RWPE1 (cell line): ENCODE measurements at regions not wholly inside any gene's neighbourhood (a gene's known extent, or its start where the extent isn't known, plus 50 kb on each side); places are given as distances from the start of the nearest gene placed in this dataset.

ENCODE experiments used
- CTCF ChIA-PET: fragments of 350-600 bp; sonication (Branson Sonifier 250); formaldehyde crosslinking; extraction: SDS; loops from one replicate; lab custom pipeline; 2021; lab: Yijun Ruan, JAX
- POLR2A ChIA-PET: fragments of 400-600 bp; formaldehyde crosslinking; extraction: SDS; loops from one replicate; lab custom pipeline; 2020; ENCODE audit warnings: antibody characterized with exemption; ENCODE audit not compliant: low non-redundant PET; lab: Yijun Ruan, JAX
- DNase-seq: peaks from one replicate; pipeline ENCODE4 v3.0.0; 2012; ENCODE audit warnings: low spot score
- H3K27ac ChIP-seq: fragments of 450-650 bp; 2 replicates; pipeline ENCODE4 v1.5.1; 2017
- TF ChIP-seq, protein P1 (sequence below): fragments of 450-650 bp; conservative IDR thresholded peaks from 2 replicates; pipeline ENCODE4 v1.5.1; 2017; ENCODE audit warnings: low read depth, mild to moderate bottlenecking

DNA sequence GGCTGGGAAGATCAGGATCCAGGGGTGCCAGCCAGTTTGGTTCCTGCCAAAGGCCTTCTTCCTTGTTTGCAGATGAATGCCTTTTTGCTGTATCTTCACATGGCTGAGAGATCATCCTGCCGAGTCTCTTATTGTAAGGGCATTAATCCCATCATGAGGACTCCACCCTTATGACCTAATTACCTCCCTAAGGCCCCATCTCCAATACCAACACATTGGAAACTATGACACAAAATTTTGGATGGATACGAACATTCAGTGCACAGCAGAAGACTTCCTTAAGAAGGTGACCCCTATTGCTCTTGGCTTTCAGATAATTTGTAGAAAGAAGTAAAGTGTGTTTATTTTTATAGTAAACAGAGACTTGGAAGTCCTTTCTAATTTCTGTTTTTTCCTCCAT, 1164.7 kb upstream of the CDH8 start:
- DNase-seq: no peak
- TF ChIP-seq, protein P1, sequence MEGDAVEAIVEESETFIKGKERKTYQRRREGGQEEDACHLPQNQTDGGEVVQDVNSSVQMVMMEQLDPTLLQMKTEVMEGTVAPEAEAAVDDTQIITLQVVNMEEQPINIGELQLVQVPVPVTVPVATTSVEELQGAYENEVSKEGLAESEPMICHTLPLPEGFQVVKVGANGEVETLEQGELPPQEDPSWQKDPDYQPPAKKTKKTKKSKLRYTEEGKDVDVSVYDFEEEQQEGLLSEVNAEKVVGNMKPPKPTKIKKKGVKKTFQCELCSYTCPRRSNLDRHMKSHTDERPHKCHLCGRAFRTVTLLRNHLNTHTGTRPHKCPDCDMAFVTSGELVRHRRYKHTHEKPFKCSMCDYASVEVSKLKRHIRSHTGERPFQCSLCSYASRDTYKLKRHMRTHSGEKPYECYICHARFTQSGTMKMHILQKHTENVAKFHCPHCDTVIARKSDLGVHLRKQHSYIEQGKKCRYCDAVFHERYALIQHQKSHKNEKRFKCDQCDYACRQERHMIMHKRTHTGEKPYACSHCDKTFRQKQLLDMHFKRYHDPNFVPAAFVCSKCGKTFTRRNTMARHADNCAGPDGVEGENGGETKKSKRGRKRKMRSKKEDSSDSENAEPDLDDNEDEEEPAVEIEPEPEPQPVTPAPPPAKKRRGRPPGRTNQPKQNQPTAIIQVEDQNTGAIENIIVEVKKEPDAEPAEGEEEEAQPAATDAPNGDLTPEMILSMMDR: no peak
- ChIA-PET CTCF (no interaction called here), POLR2A (no interaction called here)
- no peak overlapping the region for H3K27ac ChIP-seq

DNA sequence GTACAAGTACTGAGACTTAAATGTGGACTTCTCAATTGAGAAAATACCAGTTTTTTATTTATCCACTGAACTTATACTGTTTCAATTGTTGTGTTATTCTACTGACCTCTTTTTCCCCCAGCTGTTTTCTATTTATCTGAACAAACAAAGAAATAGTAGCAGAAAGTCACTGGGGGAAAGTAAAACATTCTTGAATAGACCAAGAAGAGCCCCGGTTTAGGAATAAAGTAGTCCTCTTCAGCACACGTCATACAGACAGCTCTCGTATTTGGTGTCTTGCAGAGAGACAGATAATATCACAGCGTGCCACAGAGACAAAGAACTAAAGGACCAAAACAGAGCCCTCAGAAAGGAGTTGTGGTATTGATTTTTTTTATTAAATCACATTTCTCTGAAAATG, 1159.1 kb upstream of the CDH8 start:
- ChIA-PET CTCF (no interaction called here), POLR2A (no interaction called here)
- TF ChIP-seq, protein P1: no peak
- no peak for DNase-seq
- no peak overlapping the region for H3K27ac ChIP-seq

DNA sequence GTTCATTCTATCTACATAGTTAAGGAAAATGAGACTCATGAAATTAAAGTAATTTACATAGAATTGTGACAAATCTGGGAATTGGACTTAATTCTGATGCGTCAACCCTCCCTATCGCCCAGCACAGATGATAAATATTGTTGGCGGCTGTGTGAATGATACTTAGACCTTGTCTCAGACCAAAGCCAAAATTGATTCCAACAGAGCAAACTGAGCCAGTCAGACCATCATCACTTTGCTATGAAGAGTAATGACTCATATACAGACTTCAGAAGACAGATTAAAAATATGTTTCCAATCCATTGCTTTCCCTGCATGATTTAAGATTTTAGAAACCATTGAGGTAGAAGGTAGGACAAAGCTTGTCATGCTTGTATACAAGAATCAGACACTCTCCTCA, 1156.7 kb upstream of the CDH8 start:
- no peak overlapping the region for H3K27ac ChIP-seq
- CTCF ChIA-PET: no interaction called here
- DNase-seq: no peak
- TF ChIP-seq, protein P1: no peak
- POLR2A ChIA-PET: no interaction called here

DNA sequence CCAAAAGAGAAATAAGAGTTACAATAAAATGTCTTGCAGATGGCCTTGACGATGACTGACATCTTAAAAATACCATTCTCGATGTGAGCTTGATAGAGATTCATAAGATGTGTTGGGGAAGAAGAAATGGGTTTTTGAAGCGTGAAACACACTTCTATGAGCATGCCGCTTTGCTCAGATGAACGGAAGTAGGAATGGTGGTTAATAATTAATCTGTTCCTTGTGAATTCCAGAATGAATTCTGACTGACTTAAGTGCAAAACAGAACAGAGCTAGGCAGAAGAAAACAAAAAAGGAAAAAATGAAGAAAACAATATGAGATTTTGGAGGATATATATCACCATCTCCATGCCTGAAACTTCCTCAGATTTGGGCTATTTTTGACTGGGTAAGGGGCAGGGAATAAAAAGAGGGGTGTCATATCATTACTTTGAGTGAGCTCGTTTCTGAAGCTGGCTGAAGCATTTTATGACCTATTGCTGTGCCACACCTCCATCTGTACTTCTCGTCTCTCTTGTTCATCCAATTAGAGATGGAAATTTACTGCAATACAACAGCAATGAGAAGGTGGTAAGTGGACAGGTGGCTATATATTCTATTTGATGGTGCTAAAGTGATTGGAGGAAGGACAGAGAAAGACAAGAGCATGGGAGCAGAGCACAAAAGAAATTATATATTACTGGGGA, 1152.0 kb upstream of the CDH8 start:
- no peak for DNase-seq
- no peak overlapping the region for H3K27ac ChIP-seq
- CTCF ChIA-PET: no interaction called here
- TF ChIP-seq, protein P1: no peak
- POLR2A ChIA-PET: no interaction called here

DNA sequence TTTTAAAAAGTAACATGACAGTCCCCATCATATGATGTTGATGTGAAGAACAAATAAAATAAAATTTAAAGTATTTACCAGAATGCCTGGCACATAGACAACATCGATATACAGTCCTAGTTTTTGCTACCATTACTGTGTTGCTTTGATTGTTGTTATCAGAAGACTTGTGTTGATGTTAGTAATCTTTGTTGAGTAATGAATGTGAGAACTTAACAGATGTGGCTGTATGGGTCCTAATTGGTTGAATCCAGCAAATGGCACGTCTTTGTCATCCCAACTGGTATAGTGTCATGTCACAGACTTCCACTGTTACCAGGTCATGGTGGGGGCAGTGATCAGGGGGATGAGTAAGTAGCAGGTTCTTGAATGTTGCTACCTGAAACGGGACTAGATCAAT, 1151.4 kb upstream of the CDH8 start:
- TF ChIP-seq, protein P1: no peak
- ChIA-PET POLR2A (no interaction called here), CTCF (interaction anchor here (0.8 kb wide), 1 partner anchor 15 kb away, joined by 3 read pairs; no protein-coding TSS in a partner anchor)
- DNase-seq: no peak
- no peak overlapping the region for H3K27ac ChIP-seq

DNA sequence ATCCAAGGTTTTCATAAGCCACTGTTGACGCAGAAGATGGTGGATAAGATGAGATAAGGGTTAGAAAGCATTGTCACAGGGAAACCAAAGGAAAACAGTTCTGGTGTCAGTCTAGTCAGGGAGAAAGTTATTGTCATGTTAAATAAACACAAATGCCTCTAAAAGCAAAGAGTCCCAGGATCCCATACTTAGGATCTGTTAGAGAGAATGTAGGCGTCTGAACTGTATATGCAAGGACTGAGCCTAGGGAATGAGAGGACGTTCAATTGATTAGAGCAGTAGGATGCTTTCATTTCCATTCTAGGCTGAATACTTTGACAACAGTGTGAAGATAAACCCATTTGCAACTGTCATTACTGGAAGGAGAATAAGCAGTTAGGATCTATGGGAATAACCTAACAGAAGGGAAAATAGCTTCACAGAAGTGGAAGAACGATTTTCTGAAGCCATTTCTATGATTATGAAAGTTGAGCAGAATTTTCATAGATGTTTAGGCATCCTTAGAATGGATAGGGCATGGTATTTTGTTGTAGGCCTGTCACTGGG, 1149.1 kb upstream of the CDH8 start:
- ChIA-PET CTCF (no interaction called here), POLR2A (no interaction called here)
- H3K27ac ChIP-seq: no peak overlapping the region
- TF ChIP-seq, protein P1: no peak
- DNase-seq: no peak
